Transverse colon (tissue), 3 donors: ENCODE measurements at regions not wholly inside any gene's neighbourhood (a gene's known extent, or its start where the extent isn't known, plus 50 kb on each side); places are given as distances from the start of the nearest gene placed in this dataset.

Source experiments
- EP300 ChIP-seq: sonication (generic); formaldehyde crosslinking; IDR thresholded peaks from one replicate; pipeline ENCODE4 v1.6.1; 2017; ENCODE audit warnings: antibody characterized with exemption, low read depth
- POLR2A ChIP-seq: fragments of 450-650 bp; IDR thresholded peaks from one replicate; pipeline ENCODE4 v1.6.1; 2016; ENCODE audit warnings: antibody characterized with exemption, mild to moderate bottlenecking, moderate library complexity
- TF ChIP-seq, protein P1 (sequence below), 5 experiments: fragments of 200-600 bp in 3 of 5; fragments of 450-650 bp in 2 of 5; sonication (generic) in 3 of 5; IDR thresholded peaks; 1 replicate in 2 of 5; 2 replicates in 3 of 5; pipeline ENCODE4 v1.5.1; 2016 to 2017; ENCODE audit warnings: antibody characterized with exemption in 5 of 5, inconsistent platforms in 3 of 5, mild to moderate bottlenecking in 2 of 5, moderate library complexity in 1 of 5

DNA sequence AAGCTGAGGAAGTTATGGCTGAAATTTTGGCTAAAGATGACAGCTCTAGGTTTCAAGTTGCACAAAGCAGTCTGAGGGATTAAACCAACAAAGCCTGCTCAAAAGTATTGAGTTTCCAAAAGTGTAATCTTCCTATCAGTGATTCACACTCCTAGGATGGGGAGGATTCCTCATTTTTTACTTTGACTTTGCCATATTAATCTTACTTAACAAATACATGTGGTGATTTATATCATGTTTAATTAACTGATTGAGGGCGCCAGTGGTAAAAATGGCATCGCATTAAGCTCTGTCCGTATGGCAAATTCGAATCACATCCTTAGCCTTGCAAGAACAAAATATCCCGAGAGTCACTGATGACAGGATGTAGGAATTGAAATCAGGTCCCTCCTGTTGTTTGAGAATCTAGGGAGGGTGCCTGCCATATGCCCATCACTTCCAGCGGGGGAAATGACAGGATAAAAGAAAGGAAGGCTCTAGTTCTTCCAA lies 78.1 kb upstream of the ETAA1 start:
- TF ChIP-seq POLR2A (no peak), EP300 (no peak)
- TF ChIP-seq, protein P1, sequence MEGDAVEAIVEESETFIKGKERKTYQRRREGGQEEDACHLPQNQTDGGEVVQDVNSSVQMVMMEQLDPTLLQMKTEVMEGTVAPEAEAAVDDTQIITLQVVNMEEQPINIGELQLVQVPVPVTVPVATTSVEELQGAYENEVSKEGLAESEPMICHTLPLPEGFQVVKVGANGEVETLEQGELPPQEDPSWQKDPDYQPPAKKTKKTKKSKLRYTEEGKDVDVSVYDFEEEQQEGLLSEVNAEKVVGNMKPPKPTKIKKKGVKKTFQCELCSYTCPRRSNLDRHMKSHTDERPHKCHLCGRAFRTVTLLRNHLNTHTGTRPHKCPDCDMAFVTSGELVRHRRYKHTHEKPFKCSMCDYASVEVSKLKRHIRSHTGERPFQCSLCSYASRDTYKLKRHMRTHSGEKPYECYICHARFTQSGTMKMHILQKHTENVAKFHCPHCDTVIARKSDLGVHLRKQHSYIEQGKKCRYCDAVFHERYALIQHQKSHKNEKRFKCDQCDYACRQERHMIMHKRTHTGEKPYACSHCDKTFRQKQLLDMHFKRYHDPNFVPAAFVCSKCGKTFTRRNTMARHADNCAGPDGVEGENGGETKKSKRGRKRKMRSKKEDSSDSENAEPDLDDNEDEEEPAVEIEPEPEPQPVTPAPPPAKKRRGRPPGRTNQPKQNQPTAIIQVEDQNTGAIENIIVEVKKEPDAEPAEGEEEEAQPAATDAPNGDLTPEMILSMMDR (IDR thresholded peaks at IDR 0.05): no peak
